HEK293 (cell line): ENCODE measurements at regions not wholly inside any gene's neighbourhood (a gene's known extent, or its start where the extent isn't known, plus 50 kb on each side); places are given as distances from the start of the nearest gene placed in this dataset.

Experiments used
- CTCF ChIP-seq: fragments of 450-650 bp; formaldehyde crosslinking; IDR thresholded peaks from 2 replicates; pipeline ENCODE4 v1.5.1; 2016; ENCODE audit warnings: missing biosample characterization, missing genetic modification characterization
- GFI1B ChIP-seq: fragments of 450-650 bp; formaldehyde crosslinking; IDR thresholded peaks from 2 replicates; pipeline ENCODE4 v1.5.1; 2016; ENCODE audit warnings: missing biosample characterization, missing genetic modification characterization
- PATZ1 ChIP-seq: fragments of 450-650 bp; formaldehyde crosslinking; IDR thresholded peaks from 2 replicates; pipeline ENCODE4 v1.5.1; 2016; ENCODE audit warnings: missing biosample characterization, missing genetic modification characterization
- YY1 ChIP-seq: fragments of 450-650 bp; formaldehyde crosslinking; IDR thresholded peaks from 2 replicates; pipeline ENCODE4 v1.5.1; 2018; ENCODE audit warnings: missing biosample characterization, missing genetic modification characterization
- ZEB2 ChIP-seq: fragments of 450-650 bp; formaldehyde crosslinking; IDR thresholded peaks from 2 replicates; pipeline ENCODE4 v1.5.1; 2016; ENCODE audit warnings: missing biosample characterization, missing genetic modification characterization
- ZFP41 ChIP-seq: fragments of 450-650 bp; formaldehyde crosslinking; IDR thresholded peaks from 2 replicates; pipeline ENCODE4 v1.5.1; 2016; ENCODE audit warnings: missing biosample characterization, missing genetic modification characterization, borderline replicate concordance
- ZIC2 ChIP-seq: fragments of 450-650 bp; formaldehyde crosslinking; IDR thresholded peaks from 2 replicates; pipeline ENCODE4 v1.5.1; 2016; ENCODE audit warnings: missing biosample characterization, missing genetic modification characterization
- ZNF10 ChIP-seq: fragments of 450-650 bp; formaldehyde crosslinking; IDR thresholded peaks from 2 replicates; pipeline ENCODE4 v1.5.1; 2017; ENCODE audit warnings: missing biosample characterization, missing genetic modification characterization
- ZNF121 ChIP-seq: fragments of 450-650 bp; formaldehyde crosslinking; IDR thresholded peaks from 2 replicates; pipeline ENCODE4 v1.5.1; 2016; ENCODE audit warnings: missing biosample characterization, missing genetic modification characterization
- ZNF302 ChIP-seq: fragments of 450-650 bp; formaldehyde crosslinking; IDR thresholded peaks from 2 replicates; pipeline ENCODE4 v1.5.1; 2016; ENCODE audit warnings: missing biosample characterization, missing genetic modification characterization, low read depth
- ZNF513 ChIP-seq: fragments of 450-650 bp; IDR thresholded peaks from 2 replicates; pipeline ENCODE4 v1.5.1; 2018; ENCODE audit warnings: missing biosample characterization, missing genetic modification characterization
- ZNF629 ChIP-seq: fragments of 450-650 bp; formaldehyde crosslinking; IDR thresholded peaks from 2 replicates; pipeline ENCODE4 v1.5.1; 2017; ENCODE audit warnings: missing biosample characterization, missing genetic modification characterization
- ZNF660 ChIP-seq: fragments of 450-650 bp; IDR thresholded peaks from 2 replicates; pipeline ENCODE4 v1.5.1; 2018; ENCODE audit warnings: missing biosample characterization, mild to moderate bottlenecking, missing genetic modification characterization
- ZNF830 ChIP-seq: fragments of 450-650 bp; IDR thresholded peaks from 2 replicates; pipeline ENCODE4 v1.5.0; 2018; ENCODE audit warnings: missing biosample characterization, missing genetic modification characterization, low read depth, mild to moderate bottlenecking, moderate library complexity

GRCh38 chr5:89090037-89090436, 207.1 kb upstream of the MEF2C start:
- TF ChIP-seq CTCF (no peak), YY1 (no peak), ZNF513 (no peak), ZIC2 (no peak), ZNF629 (tag by site-specific recombination) (no peak), ZFP41 (no peak), PATZ1 (no peak), GFI1B (no peak), ZEB2 (tag by site-specific recombination) (no peak), ZNF121 (tag by site-specific recombination) (no peak), ZNF660 (tag by site-specific recombination) (no peak), ZNF302 (tag by site-specific recombination) (no peak), ZNF830 (tag by site-specific recombination) (no peak), ZNF10 (tag by site-specific recombination) (no peak)
